Trophoblast cell (in vitro differentiated cells and primary cell): ENCODE measurements at regions not wholly inside any gene's neighbourhood (a gene's known extent, or its start where the extent isn't known, plus 50 kb on each side); places are given as distances from the start of the nearest gene placed in this dataset.
"Not testable (repeated sequence)": the region's sequence is repeated elsewhere in the genome, so short reads cannot be mapped to it uniquely, and the experiment has no call there.

Source experiments
- DNase-seq, 2 donors: peaks; one replicate each; pipeline ENCODE4 v3.0.0-alpha.2; 2016
- H2AFZ ChIP-seq: 2 replicates; pipeline ENCODE4 v1.6.1; 2013; ENCODE audit warnings: low read length, moderate library complexity, mild to moderate bottlenecking; ENCODE audit not compliant: insufficient read depth, poor library complexity
- H2AK5ac ChIP-seq: 2 replicates; pipeline ENCODE4 v1.6.1; 2013; ENCODE audit warnings: mild to moderate bottlenecking, low read length
- H2BK120ac ChIP-seq: 2 replicates; pipeline ENCODE4 v1.6.1; 2013; ENCODE audit warnings: low read length, mild to moderate bottlenecking, moderate library complexity; ENCODE audit not compliant: insufficient read depth, poor library complexity
- H2BK12ac ChIP-seq: 2 replicates; pipeline ENCODE4 v1.6.1; 2013; ENCODE audit warnings: mild to moderate bottlenecking, low read length, moderate library complexity
- H2BK5ac ChIP-seq: 2 replicates; pipeline ENCODE4 v1.6.1; 2013; ENCODE audit warnings: low read length, low read depth, moderate library complexity, mild to moderate bottlenecking; ENCODE audit not compliant: poor library complexity
- H3K14ac ChIP-seq: 2 replicates; pipeline ENCODE4 v1.6.1; 2013; ENCODE audit warnings: mild to moderate bottlenecking, low read length
- H3K18ac ChIP-seq: 2 replicates; pipeline ENCODE4 v1.6.1; 2013; ENCODE audit warnings: mild to moderate bottlenecking, low read length
- H3K23ac ChIP-seq: 2 replicates; pipeline ENCODE4 v1.6.1; 2013; ENCODE audit warnings: low read length
- H3K27ac ChIP-seq: 2 replicates; pipeline ENCODE4 v1.5.1; 2013; ENCODE audit warnings: low read depth, mild to moderate bottlenecking, inconsistent platforms, low read length, moderate library complexity
- H3K27me3 ChIP-seq: 2 replicates; pipeline ENCODE4 v1.6.1; 2013; ENCODE audit warnings: inconsistent platforms, mild to moderate bottlenecking, low read length, moderate library complexity; ENCODE audit not compliant: insufficient read depth
- H3K36me3 ChIP-seq, 2 experiments: 1 replicate in 1 of 2; 2 replicates in 1 of 2; pipeline ENCODE4 v1.6.1; 2013; ENCODE audit warnings: low read length in 2 of 2, mild to moderate bottlenecking in 2 of 2, moderate library complexity in 1 of 2; ENCODE audit not compliant: insufficient read depth in 2 of 2, control insufficient read depth in 1 of 2
- H3K4ac ChIP-seq: 2 replicates; pipeline ENCODE4 v1.6.1; 2013; ENCODE audit warnings: low read depth, mild to moderate bottlenecking, low read length, moderate library complexity
- H3K4me1 ChIP-seq, 2 experiments: 1 replicate in 1 of 2; 2 replicates in 1 of 2; pipeline ENCODE4 v1.6.1; 2013; ENCODE audit warnings: low read length in 2 of 2, mild to moderate bottlenecking in 2 of 2, moderate library complexity in 1 of 2; ENCODE audit not compliant: insufficient read depth in 2 of 2, control insufficient read depth in 1 of 2
- H3K4me2 ChIP-seq: 2 replicates; pipeline ENCODE4 v1.6.1; 2013; ENCODE audit warnings: inconsistent platforms, mild to moderate bottlenecking, low read length, moderate library complexity
- H3K4me3 ChIP-seq: 2 replicates; pipeline ENCODE4 v1.5.1; 2013; ENCODE audit warnings: mild to moderate bottlenecking, low read depth, low read length, inconsistent platforms
- H3K79me1 ChIP-seq: one replicate; pipeline ENCODE4 v1.6.1; 2013; ENCODE audit warnings: low read length
- H3K79me2 ChIP-seq: 2 replicates; pipeline ENCODE4 v1.6.1; 2013; ENCODE audit warnings: low read length, mild to moderate bottlenecking; ENCODE audit not compliant: control insufficient read depth, insufficient read depth, poor library complexity
- H3K9ac ChIP-seq: 2 replicates; pipeline ENCODE4 v1.6.1; 2013; ENCODE audit warnings: mild to moderate bottlenecking, low read length
- H3K9me3 ChIP-seq: 2 replicates; pipeline ENCODE4 v1.6.1; 2013; ENCODE audit warnings: low read depth, mild to moderate bottlenecking, control low read depth, inconsistent platforms, low read length; ENCODE audit not compliant: insufficient read depth
- H4K12ac ChIP-seq: 2 replicates; pipeline ENCODE4 v1.6.1; 2013; ENCODE audit warnings: low read depth, mild to moderate bottlenecking, low read length, moderate library complexity
- H4K8ac ChIP-seq: 2 replicates; pipeline ENCODE4 v1.6.1; 2013; ENCODE audit warnings: low read depth, mild to moderate bottlenecking, low read length, moderate library complexity
- H4K91ac ChIP-seq: one replicate; pipeline ENCODE4 v1.6.1; 2013; ENCODE audit warnings: low read depth, mild to moderate bottlenecking, low read length, moderate library complexity
- WGBS: extraction: QIAGEN DNeasy Blood & Tissue Kit; methylation state at CpG from one replicate; pipeline ENCODE4 v1.1.7; 2013; ENCODE audit warnings: missing lambda C conversion rate; ENCODE audit not compliant: insufficient read length, insufficient coverage; ENCODE audit errors: extremely low coverage; 5-methylcytosine and 5-hydroxymethylcytosine counted together

DNA sequence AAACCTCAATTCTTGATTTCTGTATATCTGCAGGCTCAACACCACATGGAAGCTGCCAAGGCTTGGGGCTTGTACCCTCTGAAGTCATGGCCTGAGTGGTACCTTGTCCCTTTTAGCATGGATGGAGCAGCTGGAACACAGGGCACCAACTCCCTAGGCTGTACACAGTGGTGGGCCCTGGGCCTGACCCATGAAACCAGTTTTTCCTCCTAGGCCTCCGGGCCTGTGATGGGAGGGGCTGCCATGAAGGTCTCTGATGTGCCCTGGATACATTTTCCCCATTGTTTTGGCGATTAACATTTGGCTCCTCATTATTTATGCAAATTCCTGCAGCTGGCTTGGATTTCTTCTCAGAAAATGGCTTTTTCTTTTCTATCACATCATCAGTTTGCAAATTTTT lies 131.6 kb downstream of the NDFIP2 start:
- Histone ChIP-seq H3K4me1 (no peaks in the 10 kb centered on the region), H4K12ac (no peak overlapping the region), H2AK5ac (no peak overlapping the region), H3K79me1 (no peaks in the 10 kb centered on the region), H3K4me2 (no peak overlapping the region), H3K14ac (no peak overlapping the region), H2BK12ac (no peak overlapping the region), H3K4me3 (no peak overlapping the region), H3K9ac (no peak overlapping the region), H3K4ac (no peak overlapping the region), H3K23ac (no peak overlapping the region), H4K91ac (no peak overlapping the region), H3K36me3 (peaks cover 0 to 2% of the 10 kb centered on the region in 2 experiments), H2BK120ac (no peak overlapping the region), H3K27ac (no peak overlapping the region), H3K9me3 (peaks cover 2% of the 10 kb centered on the region), H4K8ac (no peak overlapping the region), H2AFZ (no peak overlapping the region), H3K27me3 (no peaks in the 10 kb centered on the region), H3K79me2 (no peaks in the 10 kb centered on the region), H3K18ac (no peak overlapping the region), H2BK5ac (no peak overlapping the region)
- no peak for DNase-seq
- WGBS: no CpG with 5 or more reads among the region's 2 CpGs

DNA sequence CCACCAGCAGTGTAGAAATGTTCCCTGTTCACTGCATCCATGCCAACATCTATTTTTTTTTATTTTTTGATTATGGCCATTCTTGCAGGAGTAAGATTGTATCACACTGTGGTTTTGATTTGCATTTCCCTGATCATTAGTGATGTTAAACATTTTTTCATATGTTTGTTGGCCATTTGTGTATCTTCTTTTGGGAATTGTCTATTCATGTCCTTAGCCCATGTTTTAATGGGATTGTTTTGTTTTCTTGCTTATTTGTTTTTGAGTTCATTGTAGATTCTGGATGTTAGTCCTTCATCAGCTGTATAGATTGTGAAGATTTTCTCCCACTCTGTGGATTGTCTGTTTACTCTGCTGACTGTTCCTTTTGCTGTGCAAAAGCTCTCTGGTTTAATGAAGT lies 126.9 kb downstream of the NDFIP2 start:
- not testable (repeated sequence) for H2AFZ ChIP-seq, H3K27ac ChIP-seq, H3K14ac ChIP-seq, H3K36me3 ChIP-seq, H3K79me2 ChIP-seq, H3K4me1 ChIP-seq, H2AK5ac ChIP-seq, H3K4me3 ChIP-seq, H2BK5ac ChIP-seq, H2BK12ac ChIP-seq, H3K23ac ChIP-seq, H4K8ac ChIP-seq, H3K27me3 ChIP-seq, H3K79me1 ChIP-seq, H3K4ac ChIP-seq, H3K9me3 ChIP-seq, DNase-seq, H3K4me2 ChIP-seq, H4K91ac ChIP-seq, H3K18ac ChIP-seq, H4K12ac ChIP-seq, H3K9ac ChIP-seq, H2BK120ac ChIP-seq
